Rectal smooth muscle tissue (tissue), 1 donor: ENCODE measurements at regions not wholly inside any gene's neighbourhood (a gene's known extent, or its start where the extent isn't known, plus 50 kb on each side); places are given as distances from the start of the nearest gene placed in this dataset.

ENCODE experiments used
- H3K27ac ChIP-seq: one replicate; pipeline ENCODE4 v1.7.0; 2013; ENCODE audit warnings: low read depth, low read length, inconsistent platforms
- H3K27me3 ChIP-seq: one replicate; pipeline ENCODE4 v1.7.0; 2013; ENCODE audit warnings: low read length; ENCODE audit not compliant: control insufficient read depth, insufficient read depth
- H3K36me3 ChIP-seq: one replicate; pipeline ENCODE4 v1.7.0; 2013; ENCODE audit warnings: low read length; ENCODE audit not compliant: control insufficient read depth, insufficient read depth
- H3K4me1 ChIP-seq: one replicate; pipeline ENCODE4 v1.7.0; 2013; ENCODE audit warnings: low read length; ENCODE audit not compliant: control insufficient read depth, insufficient read depth
- H3K4me3 ChIP-seq: one replicate; pipeline ENCODE4 v1.7.0; 2013; ENCODE audit warnings: low read length
- H3K9ac ChIP-seq: one replicate; pipeline ENCODE4 v1.7.0; 2013; ENCODE audit warnings: low read length

GRCh38 chr6:47132724-47133123 is 90.6 kb upstream of the ADGRF1 start:
- Histone ChIP-seq H3K27ac (peak overlapping the region; percentile 19), H3K4me1 (peaks cover 25% of the 10 kb centered on the region), H3K36me3 (no peaks in the 10 kb centered on the region), H3K27me3 (no peaks in the 10 kb centered on the region), H3K4me3 (no peak overlapping the region), H3K9ac (no peak overlapping the region)

DNA sequence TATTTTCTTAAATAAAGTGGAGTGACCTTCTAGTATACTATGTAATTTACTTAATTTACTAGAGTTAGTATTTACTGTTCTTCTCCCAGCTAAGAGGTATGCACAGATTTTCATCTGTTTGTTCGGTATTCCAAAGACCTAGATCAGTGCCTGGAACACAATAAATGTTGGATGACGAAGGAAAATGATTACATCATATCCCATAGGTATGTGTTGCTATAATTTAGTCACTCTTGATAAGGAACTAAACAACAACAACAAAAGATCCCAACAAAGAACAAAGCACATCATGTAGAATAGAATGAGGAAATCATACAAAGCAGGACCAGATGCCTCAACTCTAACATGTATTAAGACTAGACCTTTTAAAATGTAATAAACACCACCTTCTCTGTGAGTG is 89.6 kb upstream of the ADGRF1 start:
- Histone ChIP-seq H3K27me3 (no peaks in the 10 kb centered on the region), H3K36me3 (no peaks in the 10 kb centered on the region), H3K9ac (no peak overlapping the region), H3K27ac (no peak overlapping the region), H3K4me1 (peaks cover 29% of the 10 kb centered on the region), H3K4me3 (no peak overlapping the region)

GRCh38 chr6:47130086-47130485 is 88.0 kb upstream of the ADGRF1 start:
- H3K4me1 ChIP-seq, result peaks cover 26% of the 10 kb centered on the region
- no peaks in the 10 kb centered on the region for H3K36me3 ChIP-seq
- no peak overlapping the region for H3K27ac ChIP-seq
- no peaks in the 10 kb centered on the region for H3K27me3 ChIP-seq
- no peak overlapping the region for H3K9ac ChIP-seq
- no peak overlapping the region for H3K4me3 ChIP-seq

GRCh38 chr6:47129129-47129528 is 87.0 kb upstream of the ADGRF1 start:
- H3K4me1 ChIP-seq, result peaks cover 23% of the 10 kb centered on the region
- no peaks in the 10 kb centered on the region for H3K27me3 ChIP-seq
- no peaks in the 10 kb centered on the region for H3K36me3 ChIP-seq
- H3K27ac ChIP-seq, result no peak overlapping the region
- H3K9ac ChIP-seq, result no peak overlapping the region
- no peak overlapping the region for H3K4me3 ChIP-seq

DNA sequence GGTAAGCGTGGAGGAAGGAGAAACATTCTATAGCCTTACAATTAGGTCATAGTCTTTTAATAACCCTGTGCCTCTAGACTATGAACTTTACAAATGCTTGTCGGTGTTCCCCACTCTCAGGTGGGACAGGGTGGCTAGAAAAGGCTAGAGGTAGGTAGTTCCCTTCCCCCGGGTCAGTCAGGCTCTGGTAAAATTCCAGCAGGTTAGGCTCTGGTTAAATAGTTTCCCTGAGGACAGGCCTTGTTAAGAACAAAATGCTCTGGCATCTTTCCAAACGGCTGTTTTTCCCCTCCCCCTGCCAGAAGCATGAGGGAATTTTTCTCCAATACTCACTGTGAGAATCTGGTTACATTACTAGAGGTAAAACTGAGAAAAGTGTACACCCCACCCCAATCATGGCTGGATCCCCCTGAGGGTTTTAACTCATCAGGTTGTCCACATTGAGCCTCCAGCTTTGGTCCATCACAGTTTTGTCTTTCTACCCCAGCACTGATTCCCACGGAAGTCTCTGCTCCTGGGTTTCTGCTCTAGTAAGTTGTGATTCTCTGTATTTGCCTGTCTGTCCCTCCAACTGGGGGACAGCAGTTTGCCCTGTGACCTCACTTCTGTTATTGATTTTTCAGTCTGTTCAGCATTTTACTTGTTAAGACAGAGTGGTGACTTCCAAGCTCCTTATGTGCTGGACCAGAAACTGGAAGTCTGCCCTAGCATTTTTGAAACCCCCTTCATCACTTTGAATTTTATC is 84.7 kb upstream of the ADGRF1 start:
- Histone ChIP-seq H3K27ac (no peak overlapping the region), H3K27me3 (no peaks in the 10 kb centered on the region), H3K4me1 (peaks cover 12% of the 10 kb centered on the region), H3K36me3 (no peaks in the 10 kb centered on the region), H3K9ac (no peak overlapping the region), H3K4me3 (no peak overlapping the region)

- Histone ChIP-seq H3K27ac (no peak overlapping the region), H3K9ac (no peak overlapping the region), H3K4me1 (no peaks in the 10 kb centered on the region), H3K4me3 (no peak overlapping the region), H3K27me3 (no peaks in the 10 kb centered on the region), H3K36me3 (no peaks in the 10 kb centered on the region)
Measured at GRCh38 chr6:47118611-47119010, 76.5 kb upstream of the ADGRF1 start.

- Histone ChIP-seq H3K4me1 (no peaks in the 10 kb centered on the region), H3K9ac (no peak overlapping the region), H3K36me3 (no peaks in the 10 kb centered on the region), H3K4me3 (no peak overlapping the region), H3K27ac (no peak overlapping the region), H3K27me3 (no peaks in the 10 kb centered on the region)
Measured at GRCh38 chr6:47117314-47117713, 75.2 kb upstream of the ADGRF1 start.

GRCh38 chr6:47116606-47117005 is 74.5 kb upstream of the ADGRF1 start:
- Histone ChIP-seq H3K27ac (no peak overlapping the region), H3K27me3 (no peaks in the 10 kb centered on the region), H3K4me3 (no peak overlapping the region), H3K9ac (no peak overlapping the region), H3K36me3 (no peaks in the 10 kb centered on the region), H3K4me1 (no peaks in the 10 kb centered on the region)

GRCh38 chr6:47116086-47116485 is 74.0 kb upstream of the ADGRF1 start:
- H3K27me3 ChIP-seq, result no peaks in the 10 kb centered on the region
- no peaks in the 10 kb centered on the region for H3K36me3 ChIP-seq
- no peak overlapping the region for H3K9ac ChIP-seq
- no peaks in the 10 kb centered on the region for H3K4me1 ChIP-seq
- H3K4me3 ChIP-seq, result no peak overlapping the region
- no peak overlapping the region for H3K27ac ChIP-seq

GRCh38 chr6:47114460-47114859 is 72.3 kb upstream of the ADGRF1 start:
- no peak overlapping the region for H3K4me3 ChIP-seq
- H3K9ac ChIP-seq, result no peak overlapping the region
- no peaks in the 10 kb centered on the region for H3K4me1 ChIP-seq
- no peaks in the 10 kb centered on the region for H3K27me3 ChIP-seq
- H3K36me3 ChIP-seq, result no peaks in the 10 kb centered on the region
- no peak overlapping the region for H3K27ac ChIP-seq

DNA sequence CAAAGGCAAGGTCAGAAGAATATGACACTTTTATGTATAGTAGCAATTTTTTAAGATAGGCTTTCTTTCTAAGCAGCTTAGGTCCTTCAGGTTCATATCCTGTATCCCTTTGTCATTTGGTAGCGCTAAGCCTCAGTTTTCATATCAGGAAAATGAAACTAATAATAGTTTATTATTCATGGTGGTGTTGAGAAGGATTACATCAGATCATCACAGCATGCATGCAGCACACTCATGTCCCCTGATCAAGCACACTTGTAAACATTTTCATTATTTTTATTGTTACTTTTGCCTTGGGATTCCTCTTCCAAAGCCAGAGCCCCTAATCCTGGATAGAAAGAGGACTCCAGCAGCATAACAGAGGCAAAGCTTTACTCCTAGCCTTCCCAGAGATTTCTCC is 70.2 kb upstream of the ADGRF1 start:
- Histone ChIP-seq H3K27me3 (no peaks in the 10 kb centered on the region), H3K4me3 (no peak overlapping the region), H3K36me3 (no peaks in the 10 kb centered on the region), H3K9ac (no peak overlapping the region), H3K4me1 (no peaks in the 10 kb centered on the region), H3K27ac (no peak overlapping the region)

- Histone ChIP-seq H3K27me3 (no peaks in the 10 kb centered on the region), H3K36me3 (no peaks in the 10 kb centered on the region), H3K4me1 (no peaks in the 10 kb centered on the region), H3K27ac (no peak overlapping the region), H3K9ac (no peak overlapping the region), H3K4me3 (no peak overlapping the region)
Measured at GRCh38 chr6:47111685-47112084, 69.6 kb upstream of the ADGRF1 start.

GRCh38 chr6:47109281-47109680 is 67.1 kb upstream of the ADGRF1 start:
- no peak overlapping the region for H3K9ac ChIP-seq
- H3K36me3 ChIP-seq, result no peaks in the 10 kb centered on the region
- no peak overlapping the region for H3K4me3 ChIP-seq
- H3K27me3 ChIP-seq, result no peaks in the 10 kb centered on the region
- H3K27ac ChIP-seq, result no peak overlapping the region
- H3K4me1 ChIP-seq, result peaks cover 4% of the 10 kb centered on the region
